Left renal cortex interstitium (tissue), 4 donors: ENCODE measurements at regions not wholly inside any gene's neighbourhood (a gene's known extent, or its start where the extent isn't known, plus 50 kb on each side); places are given as distances from the start of the nearest gene placed in this dataset.

Experiments used
- DNase-seq, 4 donors: peaks; one replicate each; pipeline ENCODE4 v3.0.0-alpha.2; 2013; ENCODE audit warnings: low read depth in 4 of 4, low spot score in 2 of 4, missing footprints in 1 of 4

GRCh38 chr3:117768581-117768980 is 1059.0 kb downstream of the TUSC7 start:
- no peak for DNase-seq

GRCh38 chr3:117774130-117774529 is 1064.6 kb downstream of the TUSC7 start:
- no peak for DNase-seq

GRCh38 chr3:117786349-117786748 is 1076.8 kb downstream of the TUSC7 start:
- DNase-seq = no peak

- peak in 2 of 4 donors; percentile 38 to 49 for DNase-seq
Measured at GRCh38 chr3:117788061-117788460, 1078.5 kb downstream of the TUSC7 start.

GRCh38 chr3:117788506-117788905 is 1078.9 kb downstream of the TUSC7 start:
- no peak for DNase-seq

GRCh38 chr3:117790235-117790987 is 1080.8 kb downstream of the TUSC7 start:
- DNase-seq = no peak

GRCh38 chr3:117793622-117794265 is 1084.2 kb downstream of the TUSC7 start:
- DNase-seq = no peak

GRCh38 chr3:117798221-117798620 is 1088.6 kb downstream of the TUSC7 start:
- DNase-seq = no peak

GRCh38 chr3:117798687-117799386 is 1089.3 kb downstream of the TUSC7 start:
- no peak for DNase-seq

- DNase-seq = no peak
Measured at GRCh38 chr3:117799387-117799735, 1089.8 kb downstream of the TUSC7 start.

GRCh38 chr3:117801912-117802239 is 1092.3 kb downstream of the TUSC7 start:
- no peak for DNase-seq

- no peak for DNase-seq
Measured at GRCh38 chr3:117809186-117810081, 1099.9 kb downstream of the TUSC7 start.

- DNase-seq = no peak
Measured at GRCh38 chr3:117811786-117812185, 1102.2 kb downstream of the TUSC7 start.

- DNase-seq = no peak
Measured at GRCh38 chr3:117814975-117815374, 1105.4 kb downstream of the TUSC7 start.

- DNase-seq = no peak
Measured at GRCh38 chr3:117817103-117817502, 1107.5 kb downstream of the TUSC7 start.

GRCh38 chr3:117818592-117818991 is 1109.0 kb downstream of the TUSC7 start:
- no peak for DNase-seq

- no peak for DNase-seq
Measured at GRCh38 chr3:117820658-117821299, 1111.2 kb downstream of the TUSC7 start.

- no peak for DNase-seq
Measured at GRCh38 chr3:117822416-117822815, 1112.8 kb downstream of the TUSC7 start.

GRCh38 chr3:117836296-117836695 is 1126.7 kb downstream of the TUSC7 start:
- DNase-seq = no peak

GRCh38 chr3:117837391-117837790 is 1127.8 kb downstream of the TUSC7 start:
- DNase-seq = no peak
